AG09309 (cell line): ENCODE measurements at regions not wholly inside any gene's neighbourhood (a gene's known extent, or its start where the extent isn't known, plus 50 kb on each side); places are given as distances from the start of the nearest gene placed in this dataset.

Source experiments
- DNase-seq: peaks from one replicate; pipeline ENCODE4 v3.0.0-alpha.2; 2010; ENCODE audit warnings: low read depth
- H3K4me3 ChIP-seq: 2 replicates; pipeline ENCODE4 v1.5.1; 2011; ENCODE audit warnings: mild to moderate bottlenecking, low read depth, low read length, moderate library complexity; ENCODE audit not compliant: control insufficient read depth
- CTCF ChIP-seq: IDR thresholded peaks from 2 replicates; pipeline ENCODE4 v1.5.1; 2011; ENCODE audit warnings: mild to moderate bottlenecking, low read depth, low read length, inconsistent platforms; ENCODE audit not compliant: insufficient read depth, control insufficient read depth; ENCODE audit errors: missing control alignments

- DNase-seq: no peak
- no peak overlapping the region for H3K4me3 ChIP-seq
- TF ChIP-seq CTCF: no peak
These were observed 94.7 kb upstream of the KRR1 start for GRCh38 chr12:75606151-75606550.

DNA sequence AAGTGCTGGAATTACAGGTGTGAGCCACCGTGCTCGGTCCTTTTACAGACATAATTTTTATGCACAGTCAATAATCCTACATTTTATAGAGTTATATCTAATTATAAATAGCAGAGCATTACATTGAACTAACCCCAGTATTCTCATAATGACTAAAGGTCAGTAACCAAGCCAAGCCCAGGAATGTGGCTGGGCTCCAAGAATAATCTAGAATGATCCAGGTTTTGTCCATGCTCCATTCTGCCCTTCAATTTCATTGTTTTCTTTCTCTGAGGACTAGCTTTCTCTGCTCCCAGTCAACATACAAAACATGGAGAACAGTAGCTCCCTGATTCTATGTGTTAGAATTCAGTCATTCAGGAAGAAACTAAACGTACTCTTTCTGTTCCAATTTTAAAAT lies 92.1 kb upstream of the KRR1 start:
- no peak for DNase-seq
- TF ChIP-seq CTCF: no peak
- H3K4me3 ChIP-seq: no peak overlapping the region

DNA sequence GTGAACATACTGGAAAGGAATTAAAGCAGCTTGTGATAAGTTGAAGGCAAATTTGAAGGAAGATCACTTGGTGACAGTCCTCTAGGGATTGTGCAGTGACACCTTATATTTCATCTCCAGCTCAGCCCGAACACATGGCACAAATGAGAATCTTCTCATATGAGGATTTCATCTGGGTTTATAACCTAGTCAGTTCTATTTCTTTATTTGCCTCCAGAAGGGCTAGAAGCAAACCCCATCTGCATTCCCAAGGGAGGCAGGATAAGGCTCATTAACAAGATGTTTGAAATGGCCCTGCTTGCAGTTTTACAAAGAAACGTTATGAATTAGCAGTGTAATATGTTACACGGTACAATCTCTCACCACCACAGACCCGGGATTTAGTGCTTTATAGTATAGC lies 90.7 kb upstream of the KRR1 start:
- H3K4me3 ChIP-seq: no peak overlapping the region
- DNase-seq: no peak

GRCh38 chr12:75600146-75600545 lies 88.7 kb upstream of the KRR1 start:
- no peak for TF ChIP-seq CTCF
- no peak for DNase-seq
- no peak overlapping the region for H3K4me3 ChIP-seq

More for the DNA sequence above, 90.7 kb upstream of the KRR1 start:
- no peak for TF ChIP-seq CTCF

DNA sequence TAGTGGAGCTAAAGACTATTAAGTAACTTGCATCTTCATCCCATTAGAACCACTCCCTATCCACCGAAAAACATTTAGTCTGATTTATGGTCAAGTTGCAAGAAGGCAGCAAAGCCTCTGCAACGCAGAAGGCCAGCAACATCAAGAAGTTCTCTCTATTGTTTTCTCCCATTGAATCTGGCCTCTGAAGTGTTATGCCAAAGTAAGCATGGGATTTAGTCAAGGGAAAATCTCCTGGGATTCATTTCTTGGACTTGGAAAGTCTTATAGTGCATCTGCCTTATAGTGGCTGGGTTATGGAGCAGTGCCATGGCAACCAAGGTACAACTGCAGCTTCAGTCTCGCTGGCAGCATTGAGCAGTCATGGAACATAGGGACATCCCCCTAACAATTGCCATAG lies 87.7 kb upstream of the KRR1 start:
- TF ChIP-seq CTCF: no peak

GRCh38 chr12:75596406-75596805 lies 85.0 kb upstream of the KRR1 start:
- DNase-seq: no peak
- H3K4me3 ChIP-seq: no peak overlapping the region
- TF ChIP-seq CTCF: no peak

More for the DNA sequence above, 87.7 kb upstream of the KRR1 start:
- DNase-seq: no peak
- H3K4me3 ChIP-seq: no peak overlapping the region
